PFSK-1 (cell line): ENCODE measurements at regions not wholly inside any gene's neighbourhood (a gene's known extent, or its start where the extent isn't known, plus 50 kb on each side); places are given as distances from the start of the nearest gene placed in this dataset.

Experiments used
- FOXP2 ChIP-seq: optimal IDR thresholded peaks from 2 replicates; pipeline ENCODE3; 2011; ENCODE audit warnings: borderline replicate concordance, control low read depth, inconsistent platforms; ENCODE audit not compliant: insufficient read depth; ENCODE audit errors: extremely low read length, extremely low read depth
- POLR2AphosphoS5 ChIP-seq: IDR thresholded peaks from 2 replicates; pipeline ENCODE4 v1.6.1; 2012; ENCODE audit warnings: low read depth, mild to moderate bottlenecking, control low read depth, low read length, moderate library complexity
- SIN3A ChIP-seq: IDR thresholded peaks from 2 replicates; pipeline ENCODE4 v1.6.1; 2012; ENCODE audit warnings: mild to moderate bottlenecking, low read length, moderate library complexity, borderline replicate concordance; ENCODE audit not compliant: insufficient read depth
- TAF1 ChIP-seq: IDR thresholded peaks from 2 replicates; pipeline ENCODE4 v1.6.1; 2012; ENCODE audit warnings: low read length, control low read depth, borderline replicate concordance; ENCODE audit not compliant: insufficient read depth
- TF ChIP-seq, protein P1 (sequence below), 2 experiments: IDR thresholded peaks; 2 replicates each; pipeline versions ENCODE4 v1.6.1 to v1.8.0; 2011 to 2012; ENCODE audit warnings: low read depth in 2 of 2, low read length in 2 of 2, control low read depth in 1 of 2, inconsistent platforms in 1 of 2, mild to moderate bottlenecking in 1 of 2, moderate library complexity in 1 of 2; ENCODE audit not compliant: insufficient read depth in 1 of 2

DNA sequence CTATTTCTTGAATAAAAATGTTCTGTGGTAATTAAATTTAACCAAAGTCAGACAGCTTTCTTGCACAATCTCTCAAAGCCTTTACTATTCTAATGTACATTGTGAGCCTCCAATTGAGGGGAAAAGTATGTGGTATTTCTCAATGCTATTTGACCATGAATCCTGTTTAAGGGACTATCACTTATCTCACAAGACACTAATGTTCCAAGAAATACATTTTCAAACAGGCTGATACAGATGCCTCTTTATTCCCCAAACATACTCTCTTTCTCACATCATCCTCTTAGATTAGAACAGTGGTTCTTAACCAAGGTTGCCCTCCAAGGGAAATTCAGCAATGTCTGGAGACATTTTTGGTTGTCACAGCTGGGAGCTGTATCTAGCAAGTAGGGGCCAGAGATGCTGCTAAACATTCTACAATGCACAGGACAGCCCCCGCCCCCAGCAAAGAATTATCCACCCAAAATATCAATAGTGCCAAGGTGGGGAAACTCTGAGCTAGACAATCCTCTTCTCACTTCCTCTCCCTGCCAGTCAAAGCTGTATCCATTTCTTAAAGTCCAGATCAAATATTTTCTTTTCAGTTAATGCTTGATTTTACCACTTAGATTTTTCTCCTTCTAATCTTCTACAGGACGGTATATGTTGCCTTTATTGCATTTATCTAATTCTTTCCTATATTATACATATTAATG, 129.2 kb upstream of the TRIM2 start:
- TF ChIP-seq, protein P1, sequence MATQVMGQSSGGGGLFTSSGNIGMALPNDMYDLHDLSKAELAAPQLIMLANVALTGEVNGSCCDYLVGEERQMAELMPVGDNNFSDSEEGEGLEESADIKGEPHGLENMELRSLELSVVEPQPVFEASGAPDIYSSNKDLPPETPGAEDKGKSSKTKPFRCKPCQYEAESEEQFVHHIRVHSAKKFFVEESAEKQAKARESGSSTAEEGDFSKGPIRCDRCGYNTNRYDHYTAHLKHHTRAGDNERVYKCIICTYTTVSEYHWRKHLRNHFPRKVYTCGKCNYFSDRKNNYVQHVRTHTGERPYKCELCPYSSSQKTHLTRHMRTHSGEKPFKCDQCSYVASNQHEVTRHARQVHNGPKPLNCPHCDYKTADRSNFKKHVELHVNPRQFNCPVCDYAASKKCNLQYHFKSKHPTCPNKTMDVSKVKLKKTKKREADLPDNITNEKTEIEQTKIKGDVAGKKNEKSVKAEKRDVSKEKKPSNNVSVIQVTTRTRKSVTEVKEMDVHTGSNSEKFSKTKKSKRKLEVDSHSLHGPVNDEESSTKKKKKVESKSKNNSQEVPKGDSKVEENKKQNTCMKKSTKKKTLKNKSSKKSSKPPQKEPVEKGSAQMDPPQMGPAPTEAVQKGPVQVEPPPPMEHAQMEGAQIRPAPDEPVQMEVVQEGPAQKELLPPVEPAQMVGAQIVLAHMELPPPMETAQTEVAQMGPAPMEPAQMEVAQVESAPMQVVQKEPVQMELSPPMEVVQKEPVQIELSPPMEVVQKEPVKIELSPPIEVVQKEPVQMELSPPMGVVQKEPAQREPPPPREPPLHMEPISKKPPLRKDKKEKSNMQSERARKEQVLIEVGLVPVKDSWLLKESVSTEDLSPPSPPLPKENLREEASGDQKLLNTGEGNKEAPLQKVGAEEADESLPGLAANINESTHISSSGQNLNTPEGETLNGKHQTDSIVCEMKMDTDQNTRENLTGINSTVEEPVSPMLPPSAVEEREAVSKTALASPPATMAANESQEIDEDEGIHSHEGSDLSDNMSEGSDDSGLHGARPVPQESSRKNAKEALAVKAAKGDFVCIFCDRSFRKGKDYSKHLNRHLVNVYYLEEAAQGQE (IDR thresholded peaks at IDR 0.05; ENCODE audit: insufficient read depth in 1 of 2, low read depth in 2 of 2, low read length in 2 of 2), result no peak
- no peak for TF ChIP-seq POLR2AphosphoS5
- no peak for TF ChIP-seq TAF1
- no peak for TF ChIP-seq FOXP2
- TF ChIP-seq SIN3A, result no peak

DNA sequence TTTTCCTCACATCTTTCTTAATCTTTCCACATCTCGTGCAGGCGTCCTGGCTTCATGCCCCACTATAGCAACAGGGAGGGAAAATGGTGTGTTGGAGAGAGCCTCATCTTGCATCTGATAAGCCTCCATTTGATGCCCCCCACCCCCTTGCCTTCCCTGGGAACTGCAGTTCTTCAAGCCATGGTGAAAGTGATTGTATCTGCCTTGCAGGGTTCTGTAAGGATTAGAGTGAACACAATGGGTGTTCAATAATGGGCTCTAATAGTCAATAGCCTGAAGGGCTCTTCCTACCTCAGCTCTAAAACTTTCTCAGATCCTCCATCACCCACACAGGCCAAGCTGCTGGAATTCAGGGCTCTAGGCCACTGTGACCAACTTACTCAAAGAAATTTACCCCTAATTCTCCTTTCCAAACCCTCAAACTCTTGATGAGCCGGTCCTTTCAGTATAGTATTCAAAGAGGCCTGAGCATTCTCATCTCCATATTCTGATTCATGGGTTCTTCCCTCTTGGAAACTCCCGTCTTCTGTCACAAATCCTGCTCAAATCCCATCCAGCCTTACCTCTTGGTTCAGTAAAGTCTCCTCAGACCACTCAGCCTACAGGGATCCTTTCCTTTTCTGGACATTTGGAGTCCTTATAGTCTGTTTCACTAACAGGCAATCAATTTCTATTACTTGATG, 128.3 kb upstream of the TRIM2 start:
- no peak for TF ChIP-seq FOXP2
- TF ChIP-seq, protein P1 (IDR thresholded peaks at IDR 0.05; ENCODE audit: insufficient read depth in 1 of 2, low read depth in 2 of 2, low read length in 2 of 2), result no peak
- TF ChIP-seq SIN3A, result no peak
- no peak for TF ChIP-seq TAF1
- no peak for TF ChIP-seq POLR2AphosphoS5

DNA sequence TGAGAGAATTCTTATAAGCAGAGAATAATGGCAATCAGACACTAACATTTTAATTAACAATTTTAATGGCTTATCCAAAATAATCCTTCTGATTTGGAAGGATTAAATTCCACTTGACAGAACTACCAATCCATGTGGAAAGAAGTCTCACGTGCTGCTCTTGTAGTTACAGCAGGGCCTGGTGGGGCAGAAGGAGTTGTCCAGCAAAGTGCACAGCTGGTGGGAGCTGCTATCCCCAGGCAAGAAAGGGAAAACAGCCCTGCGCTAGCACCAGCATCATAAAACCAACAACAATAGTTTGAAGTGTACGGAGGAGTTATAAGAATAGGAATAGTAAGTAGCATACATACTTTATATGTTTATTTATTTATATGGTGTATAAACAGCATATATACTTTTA, 127.4 kb upstream of the TRIM2 start:
- no peak for TF ChIP-seq FOXP2
- TF ChIP-seq TAF1, result no peak
- TF ChIP-seq POLR2AphosphoS5, result no peak
- TF ChIP-seq, protein P1 (IDR thresholded peaks at IDR 0.05; ENCODE audit: insufficient read depth in 1 of 2, low read depth in 2 of 2, low read length in 2 of 2), result no peak
- no peak for TF ChIP-seq SIN3A

DNA sequence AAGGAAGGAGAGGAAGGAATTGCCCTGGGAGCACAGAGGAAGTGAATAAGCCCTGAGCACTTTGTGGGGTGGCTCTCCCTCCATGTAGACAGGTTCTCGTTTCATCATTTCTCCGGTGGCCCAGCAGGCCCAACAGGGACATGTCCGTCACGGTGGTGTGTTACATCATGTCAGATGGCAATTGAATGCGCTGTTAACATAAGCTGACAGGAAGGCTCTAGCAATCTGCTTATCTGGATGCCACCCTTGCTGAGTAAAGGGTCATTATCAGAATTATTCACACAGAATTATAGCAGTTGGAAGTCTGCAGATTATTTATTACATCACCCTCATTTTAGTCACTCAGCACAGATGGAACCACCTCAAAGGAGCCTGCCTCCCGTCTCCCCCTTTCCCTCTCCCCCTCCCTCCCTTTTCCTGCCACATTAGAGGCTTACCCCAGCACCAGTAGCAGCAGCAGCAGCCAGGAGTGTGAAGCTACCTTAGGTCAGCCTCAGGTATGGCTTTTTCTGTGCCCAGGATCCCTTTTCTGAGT, 124.3 kb upstream of the TRIM2 start:
- TF ChIP-seq, protein P1 (IDR thresholded peaks at IDR 0.05; ENCODE audit: insufficient read depth in 1 of 2, low read depth in 2 of 2, low read length in 2 of 2), result no peak
- TF ChIP-seq FOXP2 (no peak), TAF1 (no peak), SIN3A (no peak), POLR2AphosphoS5 (no peak)
